ENCODE measurements at regions not wholly inside any gene's neighbourhood (a gene's known extent, or its start where the extent isn't known, plus 50 kb on each side); places are given as distances from the start of the nearest gene placed in this dataset.

GRCh38 chr13:97134364-97135095 lies 87.6 kb upstream of the MBNL2 start:
- DNase-seq: no peak
- no peak overlapping the region for H3K27ac ChIP-seq (ENCODE audit: low read length)
- no peaks in the 10 kb centered on the region for H3K4me1 ChIP-seq (ENCODE audit: control insufficient read depth, insufficient read depth, low read length)
- H3K27me3 ChIP-seq (ENCODE audit: control insufficient read depth, insufficient read depth, low read length): no peaks in the 10 kb centered on the region
- H3K9me3 ChIP-seq (ENCODE audit: control insufficient read depth, low read depth, low read length): no peaks in the 10 kb centered on the region
- no peak overlapping the region for H3K4me3 ChIP-seq (ENCODE audit: low read length)
- whole genome bisulfite sequencing (ENCODE audit: insufficient coverage, low lambda C conversion rate): 100% methylated on average over 2 of the region's 11 CpGs
- H3K36me3 ChIP-seq (ENCODE audit: control insufficient read depth, insufficient read depth, low read length): no peaks in the 10 kb centered on the region

GRCh38 chr13:97135883-97136282 lies 86.2 kb upstream of the MBNL2 start:
- H3K9me3 ChIP-seq (ENCODE audit: control insufficient read depth, low read depth, low read length): no peaks in the 10 kb centered on the region
- H3K36me3 ChIP-seq (ENCODE audit: control insufficient read depth, insufficient read depth, low read length): no peaks in the 10 kb centered on the region
- no peaks in the 10 kb centered on the region for H3K27me3 ChIP-seq (ENCODE audit: control insufficient read depth, insufficient read depth, low read length)
- no CpG with 5 or more reads among the region's 4 CpGs for WGBS (ENCODE audit: insufficient coverage, low lambda C conversion rate)
- no peak overlapping the region for H3K4me3 ChIP-seq (ENCODE audit: low read length)
- no peak for DNase-seq
- H3K27ac ChIP-seq (ENCODE audit: low read length): no peak overlapping the region
- H3K4me1 ChIP-seq (ENCODE audit: control insufficient read depth, insufficient read depth, low read length): peaks cover 6% of the 10 kb centered on the region

- H3K4me1 ChIP-seq (ENCODE audit: control insufficient read depth, insufficient read depth, low read length): peaks cover 10% of the 10 kb centered on the region
- no CpG with 5 or more reads among the region's 3 CpGs for WGBS (ENCODE audit: insufficient coverage, low lambda C conversion rate)
- DNase-seq: no peak
- no peaks in the 10 kb centered on the region for H3K9me3 ChIP-seq (ENCODE audit: control insufficient read depth, low read depth, low read length)
- H3K27ac ChIP-seq (ENCODE audit: low read length): no peak overlapping the region
- no peak overlapping the region for H3K4me3 ChIP-seq (ENCODE audit: low read length)
- no peaks in the 10 kb centered on the region for H3K36me3 ChIP-seq (ENCODE audit: control insufficient read depth, insufficient read depth, low read length)
- no peaks in the 10 kb centered on the region for H3K27me3 ChIP-seq (ENCODE audit: control insufficient read depth, insufficient read depth, low read length)
Measured at GRCh38 chr13:97136418-97136817, 85.7 kb upstream of the MBNL2 start.

GRCh38 chr13:97139691-97140090 lies 82.4 kb upstream of the MBNL2 start:
- H3K36me3 ChIP-seq (ENCODE audit: control insufficient read depth, insufficient read depth, low read length): no peaks in the 10 kb centered on the region
- no peak for DNase-seq
- H3K4me3 ChIP-seq (ENCODE audit: low read length): no peak overlapping the region
- WGBS (ENCODE audit: insufficient coverage, low lambda C conversion rate): no CpG with 5 or more reads among the region's 3 CpGs
- no peaks in the 10 kb centered on the region for H3K27me3 ChIP-seq (ENCODE audit: control insufficient read depth, insufficient read depth, low read length)
- H3K4me1 ChIP-seq (ENCODE audit: control insufficient read depth, insufficient read depth, low read length): peaks cover 10% of the 10 kb centered on the region
- H3K9me3 ChIP-seq (ENCODE audit: control insufficient read depth, low read depth, low read length): no peaks in the 10 kb centered on the region
- H3K27ac ChIP-seq (ENCODE audit: low read length): no peak overlapping the region

GRCh38 chr13:97140131-97140530 lies 82.0 kb upstream of the MBNL2 start:
- H3K27ac ChIP-seq (ENCODE audit: low read length): no peak overlapping the region
- 93% methylated on average over 3 of the region's 6 CpGs for whole genome bisulfite sequencing (ENCODE audit: insufficient coverage, low lambda C conversion rate)

GRCh38 chr13:97140611-97141010 lies 81.5 kb upstream of the MBNL2 start:
- Histone ChIP-seq H3K27ac (ENCODE audit: low read length) (peak overlapping the region; percentile 98), H3K36me3 (ENCODE audit: control insufficient read depth, insufficient read depth, low read length) (no peaks in the 10 kb centered on the region), H3K4me1 (ENCODE audit: control insufficient read depth, insufficient read depth, low read length) (peaks cover 10% of the 10 kb centered on the region), H3K27me3 (ENCODE audit: control insufficient read depth, insufficient read depth, low read length) (no peaks in the 10 kb centered on the region), H3K9me3 (ENCODE audit: control insufficient read depth, low read depth, low read length) (no peaks in the 10 kb centered on the region), H3K4me3 (ENCODE audit: low read length) (no peak overlapping the region)
- DNase-seq: no peak
- 22% methylated on average over 1 of the region's 3 CpGs for whole genome bisulfite sequencing (ENCODE audit: insufficient coverage, low lambda C conversion rate)

More at GRCh38 chr13:97140131-97140530, 82.0 kb upstream of the MBNL2 start:
- no peaks in the 10 kb centered on the region for H3K27me3 ChIP-seq (ENCODE audit: control insufficient read depth, insufficient read depth, low read length)
- no peaks in the 10 kb centered on the region for H3K36me3 ChIP-seq (ENCODE audit: control insufficient read depth, insufficient read depth, low read length)
- H3K9me3 ChIP-seq (ENCODE audit: control insufficient read depth, low read depth, low read length): no peaks in the 10 kb centered on the region
- H3K4me3 ChIP-seq (ENCODE audit: low read length): no peak overlapping the region
- no peak for DNase-seq
- peaks cover 10% of the 10 kb centered on the region for H3K4me1 ChIP-seq (ENCODE audit: control insufficient read depth, insufficient read depth, low read length)

- no peak for DNase-seq
- Histone ChIP-seq H3K4me1 (ENCODE audit: control insufficient read depth, insufficient read depth, low read length) (peaks cover 10% of the 10 kb centered on the region), H3K27me3 (ENCODE audit: control insufficient read depth, insufficient read depth, low read length) (no peaks in the 10 kb centered on the region), H3K27ac (ENCODE audit: low read length) (peak overlapping the region; percentile 98), H3K4me3 (ENCODE audit: low read length) (no peak overlapping the region), H3K36me3 (ENCODE audit: control insufficient read depth, insufficient read depth, low read length) (no peaks in the 10 kb centered on the region), H3K9me3 (ENCODE audit: control insufficient read depth, low read depth, low read length) (no peaks in the 10 kb centered on the region)
- WGBS (ENCODE audit: insufficient coverage, low lambda C conversion rate): no CpG with 5 or more reads among the region's 3 CpGs
Measured at GRCh38 chr13:97141097-97141496, 81.0 kb upstream of the MBNL2 start.

GRCh38 chr13:97141564-97142005 lies 80.5 kb upstream of the MBNL2 start:
- Histone ChIP-seq H3K9me3 (ENCODE audit: control insufficient read depth, low read depth, low read length) (no peaks in the 10 kb centered on the region), H3K27me3 (ENCODE audit: control insufficient read depth, insufficient read depth, low read length) (no peaks in the 10 kb centered on the region), H3K27ac (ENCODE audit: low read length) (peak overlapping the region; percentile 98), H3K4me3 (ENCODE audit: low read length) (peak overlapping the region; percentile 47), H3K4me1 (ENCODE audit: control insufficient read depth, insufficient read depth, low read length) (peaks cover 10% of the 10 kb centered on the region), H3K36me3 (ENCODE audit: control insufficient read depth, insufficient read depth, low read length) (no peaks in the 10 kb centered on the region)
- no CpG with 5 or more reads among the region's 5 CpGs for WGBS (ENCODE audit: insufficient coverage, low lambda C conversion rate)
- peak; percentile 93 to 97 for DNase-seq

GRCh38 chr13:97142452-97142851 lies 79.7 kb upstream of the MBNL2 start:
- H3K36me3 ChIP-seq (ENCODE audit: control insufficient read depth, insufficient read depth, low read length): no peaks in the 10 kb centered on the region
- H3K27ac ChIP-seq (ENCODE audit: low read length): peak overlapping the region; percentile 98
- DNase-seq: peak; percentile 51 to 82
- peak overlapping the region; percentile 47 for H3K4me3 ChIP-seq (ENCODE audit: low read length)
- WGBS (ENCODE audit: insufficient coverage, low lambda C conversion rate): no CpG with 5 or more reads among the region's 8 CpGs
- no peaks in the 10 kb centered on the region for H3K9me3 ChIP-seq (ENCODE audit: control insufficient read depth, low read depth, low read length)
- H3K4me1 ChIP-seq (ENCODE audit: control insufficient read depth, insufficient read depth, low read length): peaks cover 10% of the 10 kb centered on the region
- H3K27me3 ChIP-seq (ENCODE audit: control insufficient read depth, insufficient read depth, low read length): no peaks in the 10 kb centered on the region

GRCh38 chr13:97145057-97145456 lies 77.1 kb upstream of the MBNL2 start:
- Histone ChIP-seq H3K9me3 (ENCODE audit: control insufficient read depth, low read depth, low read length) (no peaks in the 10 kb centered on the region), H3K27ac (ENCODE audit: low read length) (no peak overlapping the region), H3K4me3 (ENCODE audit: low read length) (no peak overlapping the region), H3K36me3 (ENCODE audit: control insufficient read depth, insufficient read depth, low read length) (no peaks in the 10 kb centered on the region), H3K27me3 (ENCODE audit: control insufficient read depth, insufficient read depth, low read length) (no peaks in the 10 kb centered on the region), H3K4me1 (ENCODE audit: control insufficient read depth, insufficient read depth, low read length) (peaks cover 10% of the 10 kb centered on the region)
- 100% methylated on average over 1 of the region's 2 CpGs for WGBS (ENCODE audit: insufficient coverage, low lambda C conversion rate)
- no peak for DNase-seq

- H3K4me1 ChIP-seq (ENCODE audit: control insufficient read depth, insufficient read depth, low read length): no peaks in the 10 kb centered on the region
- DNase-seq: no peak
- H3K27me3 ChIP-seq (ENCODE audit: control insufficient read depth, insufficient read depth, low read length): no peaks in the 10 kb centered on the region
- H3K36me3 ChIP-seq (ENCODE audit: control insufficient read depth, insufficient read depth, low read length): no peaks in the 10 kb centered on the region
- no CpG with 5 or more reads among the region's 4 CpGs for WGBS (ENCODE audit: insufficient coverage, low lambda C conversion rate)
- H3K4me3 ChIP-seq (ENCODE audit: low read length): no peak overlapping the region
- no peak overlapping the region for H3K27ac ChIP-seq (ENCODE audit: low read length)
- H3K9me3 ChIP-seq (ENCODE audit: control insufficient read depth, low read depth, low read length): no peaks in the 10 kb centered on the region
Measured at GRCh38 chr13:97148894-97149293, 73.2 kb upstream of the MBNL2 start.

Measured in large intestine (tissue), 3 donors.